ENCODE measurements at regions not wholly inside any gene's neighbourhood (a gene's known extent, or its start where the extent isn't known, plus 50 kb on each side); places are given as distances from the start of the nearest gene placed in this dataset.

GRCh38 chr2:196309691-196310090 lies 138.3 kb upstream of the STK17B start:
- intact Hi-C loops (cut with DNase I; ENCODE audit: low total_unique reads): no loop called here
- no peak overlapping the region for H3K4me3 ChIP-seq (ENCODE audit: low read depth, poor library complexity, severe bottlenecking)
- DNase-seq (ENCODE audit: low spot score in 2 of 2): no peak
- TF ChIP-seq CTCF (IDR thresholded peaks at IDR 0.05): no peak
- TF ChIP-seq POLR2A (IDR thresholded peaks at IDR 0.05): no peak

GRCh38 chr2:196314157-196314556 lies 142.8 kb upstream of the STK17B start:
- 64 to 83% methylated on average over 1 of the region's 1 CpG for WGBS, 2 donors
- H3K4me3 ChIP-seq (ENCODE audit: low read depth, poor library complexity, severe bottlenecking): no peak overlapping the region
- no peak for DNase-seq (ENCODE audit: low spot score in 2 of 2)
- TF ChIP-seq POLR2A (IDR thresholded peaks at IDR 0.05): no peak
- TF ChIP-seq CTCF (IDR thresholded peaks at IDR 0.05): no peak
- intact Hi-C loops (cut with DNase I; ENCODE audit: low total_unique reads): no loop called here

GRCh38 chr2:196314780-196315179 lies 143.4 kb upstream of the STK17B start:
- H3K4me3 ChIP-seq (ENCODE audit: low read depth, poor library complexity, severe bottlenecking): no peak overlapping the region
- intact Hi-C loops (cut with DNase I; ENCODE audit: low total_unique reads): no loop called here
- TF ChIP-seq POLR2A (IDR thresholded peaks at IDR 0.05): no peak
- no peak for TF ChIP-seq CTCF (IDR thresholded peaks at IDR 0.05)
- DNase-seq (ENCODE audit: low spot score in 2 of 2): no peak
- WGBS, 2 donors: 87 to 88% methylated on average over 4 of the region's 4 CpGs

- no peak overlapping the region for H3K4me3 ChIP-seq (ENCODE audit: low read depth, poor library complexity, severe bottlenecking)
- TF ChIP-seq CTCF (IDR thresholded peaks at IDR 0.05): no peak
- TF ChIP-seq POLR2A (IDR thresholded peaks at IDR 0.05): no peak
- DNase-seq (ENCODE audit: low spot score in 2 of 2): no peak
- intact Hi-C loops (cut with DNase I; ENCODE audit: low total_unique reads): no loop called here
- WGBS, 2 donors: 82 to 85% methylated on average over 3 of the region's 3 CpGs
Measured at GRCh38 chr2:196315388-196316049, 144.1 kb upstream of the STK17B start.

GRCh38 chr2:196316050-196316430 lies 144.7 kb upstream of the STK17B start:
- no peak for DNase-seq (ENCODE audit: low spot score in 2 of 2)
- intact Hi-C loops (cut with DNase I; ENCODE audit: low total_unique reads): no loop called here
- WGBS, 2 donors: 80 to 92% methylated on average over 4 of the region's 4 CpGs
- TF ChIP-seq POLR2A (IDR thresholded peaks at IDR 0.05): no peak
- no peak for TF ChIP-seq CTCF (IDR thresholded peaks at IDR 0.05)
- no peak overlapping the region for H3K4me3 ChIP-seq (ENCODE audit: low read depth, poor library complexity, severe bottlenecking)

All from lower leg skin (tissue), 4 donors.